ENCODE measurements at regions not wholly inside any gene's neighbourhood (a gene's known extent, or its start where the extent isn't known, plus 50 kb on each side); places are given as distances from the start of the nearest gene placed in this dataset.
"Not testable (repeated sequence)": the region's sequence is repeated elsewhere in the genome, so short reads cannot be mapped to it uniquely, and the experiment has no call there.

- DNase-seq (ENCODE audit: extremely low read depth in 1 of 11, low read depth in 9 of 11, low spot score in 4 of 11) = no peak
Observed at GRCh38 chr15:68482246-68482645, 50.3 kb upstream of the ITGA11 start.

GRCh38 chr15:68483165-68483564 lies 51.2 kb upstream of the ITGA11 start:
- no peak for DNase-seq (ENCODE audit: extremely low read depth in 1 of 11, low read depth in 9 of 11, low spot score in 4 of 11)

GRCh38 chr15:68484220-68484619 lies 52.3 kb upstream of the ITGA11 start:
- DNase-seq (ENCODE audit: extremely low read depth in 1 of 11, low read depth in 9 of 11, low spot score in 4 of 11) = no peak

- DNase-seq (ENCODE audit: extremely low read depth in 1 of 11, low read depth in 9 of 11, low spot score in 4 of 11) = no peak
Observed at GRCh38 chr15:68484696-68485400, 52.9 kb upstream of the ITGA11 start.

- DNase-seq (ENCODE audit: extremely low read depth in 1 of 11, low read depth in 9 of 11, low spot score in 4 of 11) = no peak
Observed at GRCh38 chr15:68485721-68486360, 53.9 kb upstream of the ITGA11 start.

- DNase-seq (ENCODE audit: extremely low read depth in 1 of 11, low read depth in 9 of 11, low spot score in 4 of 11) = no peak
Observed at GRCh38 chr15:68487087-68487843, 55.3 kb upstream of the ITGA11 start.

- DNase-seq (ENCODE audit: extremely low read depth in 1 of 11, low read depth in 9 of 11, low spot score in 4 of 11) = no peak
Observed at GRCh38 chr15:68488290-68488689, 56.3 kb upstream of the ITGA11 start.

GRCh38 chr15:68488966-68489365 lies 57.0 kb upstream of the ITGA11 start:
- no peak for DNase-seq (ENCODE audit: extremely low read depth in 1 of 11, low read depth in 9 of 11, low spot score in 4 of 11)

- DNase-seq (ENCODE audit: extremely low read depth in 1 of 11, low read depth in 9 of 11, low spot score in 4 of 11) = no peak
Observed at GRCh38 chr15:68489421-68489820, 57.5 kb upstream of the ITGA11 start.

- DNase-seq (ENCODE audit: extremely low read depth in 1 of 11, low read depth in 9 of 11, low spot score in 4 of 11) = no peak
Observed at GRCh38 chr15:68491415-68492106, 59.6 kb upstream of the ITGA11 start.

GRCh38 chr15:68492855-68493254 lies 60.9 kb upstream of the ITGA11 start:
- DNase-seq (ENCODE audit: extremely low read depth in 1 of 11, low read depth in 9 of 11, low spot score in 4 of 11) = no peak

- no peak for DNase-seq (ENCODE audit: extremely low read depth in 1 of 11, low read depth in 9 of 11, low spot score in 4 of 11)
Observed at GRCh38 chr15:68493629-68494028, 61.7 kb upstream of the ITGA11 start.

- DNase-seq (ENCODE audit: extremely low read depth in 1 of 11, low read depth in 9 of 11, low spot score in 4 of 11) = no peak
Observed at GRCh38 chr15:68494573-68495110, 62.7 kb upstream of the ITGA11 start.

- no peak for DNase-seq (ENCODE audit: extremely low read depth in 1 of 11, low read depth in 9 of 11, low spot score in 4 of 11)
Observed at GRCh38 chr15:68495221-68495950, 63.4 kb upstream of the ITGA11 start.

- DNase-seq (ENCODE audit: extremely low read depth in 1 of 11, low read depth in 9 of 11, low spot score in 4 of 11) = no peak
Observed at GRCh38 chr15:68495981-68496705, 64.2 kb upstream of the ITGA11 start.

GRCh38 chr15:68496751-68497150 lies 64.8 kb upstream of the ITGA11 start:
- DNase-seq (ENCODE audit: extremely low read depth in 1 of 11, low read depth in 9 of 11, low spot score in 4 of 11) = not testable (repeated sequence)

GRCh38 chr15:68497206-68497910 lies 65.4 kb upstream of the ITGA11 start:
- no peak for DNase-seq (ENCODE audit: extremely low read depth in 1 of 11, low read depth in 9 of 11, low spot score in 4 of 11)

GRCh38 chr15:68498076-68498475 lies 66.1 kb upstream of the ITGA11 start:
- no peak for DNase-seq (ENCODE audit: extremely low read depth in 1 of 11, low read depth in 9 of 11, low spot score in 4 of 11)

Data from renal cortex interstitium (tissue), 11 donors.